Suprapubic skin (tissue), 3 donors: ENCODE measurements at regions not wholly inside any gene's neighbourhood (a gene's known extent, or its start where the extent isn't known, plus 50 kb on each side); places are given as distances from the start of the nearest gene placed in this dataset.

ENCODE experiments used
- CTCF ChIP-seq, 2 donors: fragments of 200-600 bp in 1 of 2; fragments of 450-650 bp in 1 of 2; sonication (generic) in 1 of 2; IDR thresholded peaks; one replicate each; pipeline ENCODE4 v1.5.1; 2016 to 2019; ENCODE audit warnings: antibody characterized with exemption in 2 of 2, mild to moderate bottlenecking in 1 of 2, moderate library complexity in 1 of 2
- POLR2AphosphoS5 ChIP-seq, 3 donors: sonication (generic); formaldehyde crosslinking; IDR thresholded peaks; one replicate each; pipeline ENCODE4 v1.6.1; 2017; ENCODE audit warnings: antibody characterized with exemption in 3 of 3

GRCh38 chrX:99833821-99834220 lies 576.3 kb downstream of the PCDH19 start:
- TF ChIP-seq CTCF (IDR thresholded peaks at IDR 0.05) (no peak), POLR2AphosphoS5 (IDR thresholded peaks at IDR 0.05) (no peak)
